ENCODE measurements at regions not wholly inside any gene's neighbourhood (a gene's known extent, or its start where the extent isn't known, plus 50 kb on each side); places are given as distances from the start of the nearest gene placed in this dataset.

DNA sequence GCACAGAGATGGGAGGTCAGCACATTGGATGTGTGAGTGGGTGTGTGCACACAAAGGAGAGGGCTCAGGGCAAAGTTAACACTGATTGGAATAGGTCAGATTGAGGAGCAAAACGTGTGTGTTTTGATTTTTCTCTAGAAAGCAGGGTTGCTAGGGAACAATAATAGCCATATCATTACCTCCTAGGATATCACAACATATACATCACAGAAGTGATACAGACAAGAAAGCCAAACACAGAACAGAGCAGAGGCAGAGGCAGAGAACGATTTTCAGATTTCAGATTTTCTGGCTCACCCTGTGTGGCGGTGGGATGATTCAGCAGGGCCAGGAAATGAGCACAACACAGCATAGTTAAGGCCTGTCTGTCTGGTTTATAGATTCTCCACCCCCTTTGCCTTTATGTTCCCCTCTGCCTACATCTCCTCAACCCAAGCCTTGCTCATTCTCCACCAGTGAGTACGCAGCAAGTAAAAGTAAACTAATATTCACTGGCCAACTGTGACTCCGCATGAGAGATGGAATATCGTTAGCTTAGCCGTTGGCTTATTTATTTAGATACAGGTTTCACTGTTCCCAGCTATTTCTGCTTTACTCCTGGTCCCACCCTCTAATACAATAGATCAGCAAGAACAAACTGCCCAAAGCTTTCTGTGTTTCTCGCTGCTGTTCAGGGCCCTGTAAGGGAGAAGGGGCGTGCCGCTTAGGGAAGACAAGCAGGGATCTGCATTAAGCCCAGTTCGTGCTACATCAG lies 182.7 kb upstream of the TSC22D1 start:
- H3K4me1 ChIP-seq (replicated peaks): peaks cover 45% of the 10 kb centered on the region
- H3K36me3 ChIP-seq: no peaks in the 10 kb centered on the region
- no peaks in the 10 kb centered on the region for H3K9me3 ChIP-seq (replicated peaks)
- H3K4me3 ChIP-seq: no peak overlapping the region
- peak; percentile 78 to 81 for DNase-seq (ENCODE audit: low read depth in 1 of 2, low spot score in 2 of 2)
- H3K27ac ChIP-seq: peak overlapping the region; percentile 93
- no peaks in the 10 kb centered on the region for H3K27me3 ChIP-seq (replicated peaks)

GRCh38 chr13:44757671-44758070 lies 181.5 kb upstream of the TSC22D1 start:
- Histone ChIP-seq H3K4me3 (no peak overlapping the region), H3K36me3 (no peaks in the 10 kb centered on the region), H3K9me3 (replicated peaks) (no peaks in the 10 kb centered on the region), H3K4me1 (replicated peaks) (peaks cover 45% of the 10 kb centered on the region), H3K27ac (peak overlapping the region; percentile 93), H3K27me3 (replicated peaks) (no peaks in the 10 kb centered on the region)
- no peak for DNase-seq (ENCODE audit: low read depth in 1 of 2, low spot score in 2 of 2)

DNA sequence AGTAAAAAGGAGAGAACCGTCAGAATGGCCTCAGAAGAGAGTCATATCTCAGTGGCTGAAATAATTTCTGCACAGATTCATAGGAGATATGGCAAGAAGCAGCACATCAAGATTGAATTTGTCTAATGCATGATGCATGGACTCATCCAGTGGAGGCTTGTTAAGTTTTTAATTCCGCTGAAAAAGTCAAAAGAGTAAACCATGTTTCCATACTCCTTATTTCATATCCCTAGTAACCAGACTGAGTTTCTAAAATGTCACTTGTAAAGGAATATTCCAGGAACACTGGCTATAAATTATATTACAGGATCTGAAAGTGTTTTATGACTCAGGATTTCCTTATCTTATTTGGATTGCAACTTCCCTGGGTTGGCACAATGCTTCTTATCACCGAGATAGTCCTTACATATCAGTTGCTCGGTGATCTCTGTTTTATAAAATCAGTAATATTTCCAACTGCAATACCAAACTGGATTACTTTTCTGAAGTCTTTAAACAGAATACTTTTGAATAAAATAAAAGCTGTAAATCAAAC lies 180.2 kb upstream of the TSC22D1 start:
- no peaks in the 10 kb centered on the region for H3K27me3 ChIP-seq (replicated peaks)
- peak overlapping the region; percentile 81 for H3K27ac ChIP-seq
- H3K9me3 ChIP-seq (replicated peaks): no peaks in the 10 kb centered on the region
- H3K4me3 ChIP-seq: no peak overlapping the region
- no peaks in the 10 kb centered on the region for H3K36me3 ChIP-seq
- H3K4me1 ChIP-seq (replicated peaks): peaks cover 45% of the 10 kb centered on the region
- DNase-seq (ENCODE audit: low read depth in 1 of 2, low spot score in 2 of 2): no peak

DNA sequence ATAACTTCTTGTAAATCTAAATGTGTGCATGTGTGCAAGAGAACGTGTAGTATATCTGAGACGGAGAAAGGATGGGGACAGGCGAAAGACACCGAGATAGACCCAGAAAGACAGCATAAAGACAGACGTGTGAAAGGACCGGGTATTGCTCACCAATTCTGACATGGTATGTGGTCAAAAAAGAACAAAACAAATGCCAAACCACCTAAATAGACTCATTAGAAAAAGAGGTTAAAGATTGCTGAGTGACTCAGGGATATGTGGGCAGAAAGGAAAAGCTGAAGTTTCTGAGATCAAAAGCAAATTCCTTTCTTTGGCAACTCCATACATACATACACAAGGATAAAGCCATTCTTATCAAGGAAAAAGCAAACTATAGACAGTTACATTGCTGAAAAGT lies 179.7 kb upstream of the TSC22D1 start:
- H3K4me3 ChIP-seq: no peak overlapping the region
- DNase-seq (ENCODE audit: low read depth in 1 of 2, low spot score in 2 of 2): peak; percentile 45 to 73
- peak overlapping the region; percentile 81 for H3K27ac ChIP-seq

DNA sequence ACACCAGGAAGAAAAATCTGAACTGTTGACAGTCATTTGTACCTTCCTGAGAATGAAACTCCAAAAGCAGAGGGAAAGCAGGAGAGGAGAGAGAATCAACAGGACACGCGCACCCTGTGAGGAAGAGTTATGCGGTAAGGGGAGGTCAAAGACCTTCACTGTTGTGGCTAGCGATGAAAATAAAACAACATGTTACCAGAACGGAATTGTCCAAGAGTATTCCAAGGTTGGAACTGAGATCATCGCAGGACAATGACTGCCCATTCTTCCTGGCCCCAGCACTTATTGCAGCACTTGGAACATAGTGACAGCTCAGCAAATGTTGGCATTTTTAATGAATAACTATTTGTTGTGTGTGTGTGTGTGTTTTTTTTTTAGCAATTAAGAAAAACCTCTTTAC lies 176.0 kb upstream of the TSC22D1 start:
- Histone ChIP-seq H3K36me3 (no peaks in the 10 kb centered on the region), H3K27ac (no peak overlapping the region), H3K4me3 (no peak overlapping the region), H3K27me3 (replicated peaks) (no peaks in the 10 kb centered on the region), H3K9me3 (replicated peaks) (no peaks in the 10 kb centered on the region), H3K4me1 (replicated peaks) (peaks cover 15% of the 10 kb centered on the region)
- DNase-seq (ENCODE audit: low read depth in 1 of 2, low spot score in 2 of 2): no peak

More for the DNA sequence above, 179.7 kb upstream of the TSC22D1 start:
- Histone ChIP-seq H3K4me1 (replicated peaks) (peaks cover 45% of the 10 kb centered on the region), H3K9me3 (replicated peaks) (no peaks in the 10 kb centered on the region), H3K27me3 (replicated peaks) (no peaks in the 10 kb centered on the region), H3K36me3 (no peaks in the 10 kb centered on the region)

- Histone ChIP-seq H3K27me3 (replicated peaks) (no peaks in the 10 kb centered on the region), H3K27ac (no peak overlapping the region), H3K4me1 (replicated peaks) (peaks cover under 1% of the 10 kb centered on the region; the same call in 1 of the 2 replicates), H3K9me3 (replicated peaks) (no peaks in the 10 kb centered on the region), H3K4me3 (no peak overlapping the region), H3K36me3 (no peaks in the 10 kb centered on the region)
- DNase-seq (ENCODE audit: low read depth in 1 of 2, low spot score in 2 of 2): no peak
Observed at GRCh38 chr13:44750630-44751029, 174.5 kb upstream of the TSC22D1 start.

GRCh38 chr13:44749906-44750305 lies 173.8 kb upstream of the TSC22D1 start:
- H3K9me3 ChIP-seq (replicated peaks): no peaks in the 10 kb centered on the region
- no peak overlapping the region for H3K27ac ChIP-seq
- H3K27me3 ChIP-seq (replicated peaks): no peaks in the 10 kb centered on the region
- H3K4me3 ChIP-seq: no peak overlapping the region
- H3K36me3 ChIP-seq: no peaks in the 10 kb centered on the region
- H3K4me1 ChIP-seq (replicated peaks): no peaks in the 10 kb centered on the region
- DNase-seq (ENCODE audit: low read depth in 1 of 2, low spot score in 2 of 2): no peak

DNA sequence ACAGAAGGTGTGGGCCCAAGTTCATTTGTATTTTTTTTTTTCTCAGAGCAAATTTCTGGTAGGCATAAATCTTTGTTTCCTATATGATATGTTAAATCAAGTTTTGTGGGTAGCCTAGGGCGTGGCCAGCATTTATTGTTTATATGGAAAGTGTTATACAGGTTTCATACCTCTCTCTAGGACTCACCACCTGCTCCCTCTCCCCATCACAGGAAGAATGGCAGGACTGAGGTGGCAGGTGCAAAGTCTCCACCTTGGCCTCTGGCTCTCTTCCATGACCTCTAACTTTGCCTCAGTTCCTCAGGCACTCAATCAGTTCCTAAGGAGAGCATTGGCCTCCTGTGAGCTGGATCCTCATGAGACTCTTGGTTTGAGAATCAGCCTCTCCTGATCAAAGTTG lies 172.3 kb upstream of the TSC22D1 start:
- Histone ChIP-seq H3K27me3 (replicated peaks) (no peaks in the 10 kb centered on the region), H3K4me1 (replicated peaks) (no peaks in the 10 kb centered on the region), H3K4me3 (no peak overlapping the region), H3K9me3 (replicated peaks) (no peaks in the 10 kb centered on the region), H3K27ac (no peak overlapping the region), H3K36me3 (no peaks in the 10 kb centered on the region)
- DNase-seq (ENCODE audit: low read depth in 1 of 2, low spot score in 2 of 2): no peak

GRCh38 chr13:44747179-44747578 lies 171.0 kb upstream of the TSC22D1 start:
- Histone ChIP-seq H3K9me3 (replicated peaks) (no peaks in the 10 kb centered on the region), H3K4me1 (replicated peaks) (no peaks in the 10 kb centered on the region), H3K4me3 (no peak overlapping the region), H3K36me3 (no peaks in the 10 kb centered on the region), H3K27ac (no peak overlapping the region), H3K27me3 (replicated peaks) (no peaks in the 10 kb centered on the region)
- DNase-seq (ENCODE audit: low read depth in 1 of 2, low spot score in 2 of 2): no peak

GRCh38 chr13:44746690-44747089 lies 170.6 kb upstream of the TSC22D1 start:
- DNase-seq (ENCODE audit: low read depth in 1 of 2, low spot score in 2 of 2): no peak
- no peaks in the 10 kb centered on the region for H3K9me3 ChIP-seq (replicated peaks)
- no peaks in the 10 kb centered on the region for H3K36me3 ChIP-seq
- H3K4me1 ChIP-seq (replicated peaks): no peaks in the 10 kb centered on the region
- H3K4me3 ChIP-seq: no peak overlapping the region
- no peaks in the 10 kb centered on the region for H3K27me3 ChIP-seq (replicated peaks)
- H3K27ac ChIP-seq: no peak overlapping the region

- H3K4me3 ChIP-seq: no peak overlapping the region
- no peaks in the 10 kb centered on the region for H3K36me3 ChIP-seq
- H3K4me1 ChIP-seq (replicated peaks): no peaks in the 10 kb centered on the region
- no peaks in the 10 kb centered on the region for H3K9me3 ChIP-seq (replicated peaks)
- DNase-seq (ENCODE audit: low read depth in 1 of 2, low spot score in 2 of 2): no peak
- no peak overlapping the region for H3K27ac ChIP-seq
- no peaks in the 10 kb centered on the region for H3K27me3 ChIP-seq (replicated peaks)
Observed at GRCh38 chr13:44744880-44745633, 168.9 kb upstream of the TSC22D1 start.

DNA sequence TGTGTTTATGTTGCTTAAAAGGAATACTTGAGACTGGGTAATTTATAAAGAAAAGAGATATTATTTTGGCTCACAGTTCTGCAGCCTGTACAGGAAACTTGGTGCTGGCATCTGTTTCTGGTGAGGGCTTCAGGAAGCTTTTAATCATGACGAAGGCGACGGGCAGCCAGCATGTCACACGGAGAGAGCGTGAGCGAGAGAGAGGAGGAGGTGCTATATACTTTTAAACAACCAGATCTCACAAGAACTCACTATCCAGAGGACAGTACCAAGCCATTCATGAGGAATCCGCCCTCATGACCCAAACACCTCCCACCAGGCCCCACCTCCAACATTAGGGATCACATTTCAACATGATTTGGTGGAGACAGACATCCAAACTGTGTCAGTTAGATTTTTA lies 163.4 kb upstream of the TSC22D1 start:
- Histone ChIP-seq H3K4me1 (replicated peaks) (no peaks in the 10 kb centered on the region), H3K27me3 (replicated peaks) (no peaks in the 10 kb centered on the region), H3K4me3 (no peak overlapping the region), H3K9me3 (replicated peaks) (no peaks in the 10 kb centered on the region), H3K36me3 (no peaks in the 10 kb centered on the region), H3K27ac (no peak overlapping the region)
- DNase-seq (ENCODE audit: low read depth in 1 of 2, low spot score in 2 of 2): no peak

DNA sequence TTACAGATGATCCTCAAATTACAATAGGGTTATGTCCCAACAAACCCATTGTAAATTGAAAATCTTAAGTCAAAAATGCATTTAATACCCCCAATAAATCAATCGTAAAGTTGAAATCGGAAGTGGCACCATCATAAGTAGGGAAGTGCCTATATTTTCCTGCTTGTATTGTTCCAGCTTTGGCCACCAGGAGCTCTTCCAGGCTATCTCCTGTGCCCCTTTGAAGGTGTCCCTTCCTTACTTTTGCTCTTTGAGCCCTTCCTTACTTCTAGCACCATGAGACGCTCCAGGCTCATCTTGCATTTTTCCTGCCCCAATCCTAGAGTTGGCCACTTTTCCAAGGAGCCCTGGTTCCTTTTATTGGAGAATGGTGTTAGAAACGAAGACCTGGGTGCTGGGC lies 163.0 kb upstream of the TSC22D1 start:
- Histone ChIP-seq H3K27ac (no peak overlapping the region), H3K4me3 (no peak overlapping the region), H3K27me3 (replicated peaks) (no peaks in the 10 kb centered on the region), H3K4me1 (replicated peaks) (no peaks in the 10 kb centered on the region), H3K36me3 (no peaks in the 10 kb centered on the region), H3K9me3 (replicated peaks) (no peaks in the 10 kb centered on the region)
- no peak for DNase-seq (ENCODE audit: low read depth in 1 of 2, low spot score in 2 of 2)

DNA sequence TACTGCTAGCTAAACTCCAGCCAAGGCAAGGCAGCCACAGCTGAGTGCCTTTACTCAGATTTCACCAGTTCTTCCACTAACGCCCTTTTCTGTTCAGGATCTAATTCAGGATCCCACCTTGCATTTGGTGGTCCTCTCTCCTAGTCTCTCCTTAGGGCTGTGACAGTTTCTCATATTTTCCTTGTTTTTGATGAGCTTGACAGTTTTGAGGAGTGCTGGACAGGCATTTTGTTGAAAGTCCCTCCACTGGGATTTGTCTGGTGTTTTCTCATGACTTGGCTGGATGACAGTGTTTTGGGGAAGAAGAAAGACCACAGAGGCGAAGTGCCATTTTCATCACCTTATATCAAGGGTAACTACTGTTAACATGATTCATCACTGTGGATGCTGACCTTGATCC lies 162.3 kb upstream of the TSC22D1 start:
- Histone ChIP-seq H3K27ac (no peak overlapping the region), H3K36me3 (no peaks in the 10 kb centered on the region), H3K4me3 (no peak overlapping the region), H3K9me3 (replicated peaks) (no peaks in the 10 kb centered on the region), H3K4me1 (replicated peaks) (no peaks in the 10 kb centered on the region), H3K27me3 (replicated peaks) (no peaks in the 10 kb centered on the region)
- DNase-seq (ENCODE audit: low read depth in 1 of 2, low spot score in 2 of 2): no peak
